ENCODE measurements at regions not wholly inside any gene's neighbourhood (a gene's known extent, or its start where the extent isn't known, plus 50 kb on each side); places are given as distances from the start of the nearest gene placed in this dataset.
"Not testable (repeated sequence)": the region's sequence is repeated elsewhere in the genome, so short reads cannot be mapped to it uniquely, and the experiment has no call there.

DNA sequence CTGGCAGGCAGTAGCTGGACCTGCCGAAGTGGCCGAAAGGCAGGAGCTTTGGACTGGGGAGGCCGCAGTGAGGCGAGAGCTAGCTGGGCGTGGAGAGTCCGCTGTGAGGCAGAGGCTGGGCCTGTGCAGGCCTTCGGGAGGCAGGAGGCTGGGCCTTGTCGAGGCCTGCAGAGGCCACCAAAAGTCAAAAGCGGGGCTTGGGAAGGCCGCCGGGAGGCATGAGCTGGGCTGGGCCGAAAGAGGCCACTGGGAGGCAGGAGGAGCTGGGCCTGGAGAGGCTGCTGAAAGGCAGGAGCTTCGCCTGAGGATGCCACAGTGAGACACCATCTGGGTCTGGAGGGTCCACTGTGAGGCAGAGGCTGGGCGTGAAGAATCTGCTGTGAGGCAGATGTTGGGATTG is 105.8 kb upstream of the TP53BP2 start:
- not testable (repeated sequence) for DNase-seq

GRCh38 chr1:223949944-223950343 is 104.2 kb upstream of the TP53BP2 start:
- not testable (repeated sequence) for DNase-seq

DNA sequence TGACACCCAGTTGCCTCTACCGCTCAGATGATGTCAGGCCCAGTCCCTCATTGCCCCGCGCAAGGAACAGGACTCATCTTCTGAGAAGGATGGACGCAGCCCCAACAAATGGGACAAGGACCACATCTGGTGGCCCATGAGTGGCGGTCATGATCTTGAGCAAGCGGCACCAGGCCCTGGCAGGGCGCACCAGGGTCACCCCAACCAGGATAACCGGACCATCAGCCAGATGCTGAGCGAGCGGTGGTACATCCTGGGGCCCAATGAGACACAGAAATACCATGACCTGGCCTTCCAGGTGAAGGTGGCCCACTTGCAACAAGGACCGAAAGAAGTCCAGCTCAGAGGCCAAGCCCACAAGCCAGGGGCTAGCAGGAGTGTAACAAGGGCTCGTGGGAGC is 102.3 kb upstream of the TP53BP2 start:
- DNase-seq, result not testable (repeated sequence)

- DNase-seq, result not testable (repeated sequence)
These were observed 90.8 kb upstream of the TP53BP2 start for GRCh38 chr1:223936592-223936991.

DNA sequence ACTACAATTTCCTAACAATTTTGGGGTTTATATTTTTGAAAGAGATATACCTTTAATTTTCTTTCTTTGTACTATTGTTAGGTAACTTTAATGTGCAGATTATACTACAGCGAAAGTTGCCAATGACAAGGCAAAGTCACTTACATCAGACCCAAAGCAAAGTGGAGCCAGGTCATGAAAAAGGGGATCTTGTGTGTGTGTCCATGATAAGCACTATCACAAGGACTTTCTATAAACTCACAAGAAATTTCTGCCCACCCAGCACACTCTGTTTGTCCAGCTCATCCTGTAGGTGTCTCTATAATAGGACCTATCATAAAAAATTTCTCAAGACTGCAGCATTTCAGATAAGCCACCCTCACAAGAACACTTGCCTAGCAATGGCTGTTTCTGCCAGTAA is 85.7 kb upstream of the TP53BP2 start:
- DNase-seq, result not testable (repeated sequence)

GRCh38 chr1:223920805-223921204 is 75.1 kb upstream of the TP53BP2 start:
- DNase-seq, result not testable (repeated sequence)

GRCh38 chr1:223915476-223915875 is 69.7 kb upstream of the TP53BP2 start:
- DNase-seq, result not testable (repeated sequence)

DNA sequence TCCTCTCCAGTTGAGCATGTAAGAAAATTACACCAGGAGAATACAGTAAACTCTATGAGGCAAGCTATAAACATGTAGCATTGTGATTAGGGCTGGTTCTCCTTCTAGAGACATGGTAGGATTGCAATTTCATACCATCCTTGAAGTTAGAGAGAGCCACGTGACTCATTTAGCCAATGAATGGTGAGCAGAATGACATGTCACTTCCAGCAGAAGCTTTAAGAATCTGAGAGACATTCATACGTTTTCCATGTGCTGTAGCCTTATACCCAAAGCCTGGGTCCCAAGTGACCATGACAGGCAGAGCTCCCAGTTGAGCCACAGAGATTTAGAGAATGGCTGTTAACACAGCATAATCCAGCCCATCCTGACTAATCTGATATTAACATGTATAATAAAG is 68.0 kb upstream of the TP53BP2 start:
- DNase-seq, result not testable (repeated sequence)

DNA sequence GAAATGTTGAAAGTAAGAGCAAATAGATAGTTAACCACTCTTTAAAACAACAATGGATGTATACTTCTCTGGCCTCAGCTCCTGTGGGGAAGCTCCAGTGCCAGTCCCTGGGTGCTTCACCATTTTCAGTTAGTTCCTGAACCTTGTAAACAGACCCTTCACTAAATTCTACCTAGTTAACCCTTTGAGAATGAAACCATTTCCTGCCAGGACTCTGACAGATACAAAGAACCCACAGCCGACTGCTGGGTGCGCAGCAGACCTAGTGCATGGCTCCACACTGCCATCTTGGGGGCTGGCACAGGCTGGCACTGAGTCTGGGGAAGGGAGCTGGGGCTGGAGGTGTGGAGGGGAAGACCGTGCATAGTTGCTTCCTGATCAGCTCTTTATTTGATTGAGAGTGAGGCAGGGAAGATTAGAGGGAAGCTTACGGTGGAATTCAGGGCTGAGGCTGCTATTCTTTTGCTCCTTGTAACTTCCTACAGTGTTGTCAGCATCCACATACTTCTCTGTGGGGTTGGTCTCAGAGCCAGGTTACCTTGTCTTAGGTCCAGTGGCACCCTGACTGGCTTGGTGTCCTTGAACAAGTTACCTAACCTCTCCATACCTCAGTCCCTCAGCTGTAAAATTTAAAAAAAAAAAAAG is 62.3 kb upstream of the TP53BP2 start:
- DNase-seq, result not testable (repeated sequence)

DNA sequence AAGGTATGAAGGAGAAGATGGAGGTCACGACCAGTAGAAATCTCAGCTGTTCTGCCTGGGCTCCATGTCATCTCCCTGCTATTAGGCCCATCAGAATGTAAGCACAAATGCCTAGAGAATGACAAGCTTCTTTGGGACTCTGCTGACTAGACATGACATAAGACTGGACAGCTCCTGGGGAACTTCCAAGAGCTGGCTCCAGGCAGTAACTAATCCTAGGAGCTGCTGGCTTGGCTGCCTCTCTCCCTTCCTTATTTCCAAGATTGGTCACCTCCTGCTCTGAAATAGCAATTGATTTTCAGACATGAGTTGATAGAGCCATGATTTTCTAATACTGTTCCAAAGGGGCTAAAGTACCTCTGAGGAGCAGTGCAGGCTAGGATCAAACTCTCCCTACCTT is 57.5 kb upstream of the TP53BP2 start:
- DNase-seq, result not testable (repeated sequence)

GRCh38 chr1:223899775-223900174 is 54.0 kb upstream of the TP53BP2 start:
- not testable (repeated sequence) for DNase-seq

DNA sequence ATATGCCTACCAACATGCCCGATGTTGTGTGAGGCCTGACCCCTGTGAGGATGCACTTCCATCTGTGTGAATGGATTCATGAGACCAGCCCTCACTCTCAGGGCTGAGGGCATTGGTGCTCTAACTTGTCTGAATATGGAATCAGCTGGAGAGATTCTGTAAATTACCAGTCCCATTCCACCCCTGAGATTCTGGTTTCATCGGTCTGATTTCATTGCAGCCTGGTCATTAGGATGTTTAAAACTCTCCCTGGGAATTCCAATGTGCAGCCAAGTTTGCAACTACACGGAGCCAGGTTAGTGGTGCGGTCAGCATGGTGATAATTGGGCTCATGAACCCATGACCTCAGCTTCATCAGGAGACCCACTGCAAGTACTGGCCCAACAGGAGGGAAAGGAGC is 51.4 kb upstream of the TP53BP2 start:
- DNase-seq, result not testable (repeated sequence)

- DNase-seq, result not testable (repeated sequence)
These were observed 50.2 kb upstream of the TP53BP2 start for GRCh38 chr1:223895950-223896349.
